GM18498 (cell line): ENCODE measurements at regions not wholly inside any gene's neighbourhood (a gene's known extent, or its start where the extent isn't known, plus 50 kb on each side); places are given as distances from the start of the nearest gene placed in this dataset.

Experiments used
- ATAC-seq: cut with Tn5 transposase; IDR thresholded peaks from one replicate; pipeline ENCODE4 v1.9.1; 2021; ENCODE audit warnings: mild to moderate bottlenecking, moderate library complexity; ENCODE audit not compliant: unreplicated experiment

- ATAC-seq, result no peak
Measured at GRCh38 chr15:95208071-95208470, 976.7 kb downstream of the MCTP2 start.

GRCh38 chr15:95208988-95209387, 977.6 kb downstream of the MCTP2 start:
- ATAC-seq, result no peak

GRCh38 chr15:95210436-95210981, 979.1 kb downstream of the MCTP2 start:
- no peak for ATAC-seq

- ATAC-seq, result no peak
Measured at GRCh38 chr15:95215017-95215416, 983.7 kb downstream of the MCTP2 start.

- no peak for ATAC-seq
Measured at GRCh38 chr15:95226835-95227234, 995.5 kb downstream of the MCTP2 start.

- ATAC-seq, result no peak
Measured at GRCh38 chr15:95227235-95227634, 995.9 kb downstream of the MCTP2 start.

GRCh38 chr15:95228856-95229555, 997.6 kb downstream of the MCTP2 start:
- ATAC-seq, result no peak

- no peak for ATAC-seq
Measured at GRCh38 chr15:95235033-95235432, 1003.7 kb downstream of the MCTP2 start.

- ATAC-seq, result no peak
Measured at GRCh38 chr15:95247071-95247984, 1016.0 kb downstream of the MCTP2 start.

- no peak for ATAC-seq
Measured at GRCh38 chr15:95249524-95249923, 1018.2 kb downstream of the MCTP2 start.

GRCh38 chr15:95252404-95252803, 1021.0 kb downstream of the MCTP2 start:
- no peak for ATAC-seq

- no peak for ATAC-seq
Measured at GRCh38 chr15:95254263-95254662, 1022.9 kb downstream of the MCTP2 start.

GRCh38 chr15:95259513-95259912, 1028.2 kb downstream of the MCTP2 start:
- ATAC-seq, result peak; percentile 69

- ATAC-seq, result peak; percentile 29
Measured at GRCh38 chr15:95259965-95260364, 1028.6 kb downstream of the MCTP2 start.

GRCh38 chr15:95260856-95261255, 1029.5 kb downstream of the MCTP2 start:
- no peak for ATAC-seq

GRCh38 chr15:95261546-95261945, 1030.2 kb downstream of the MCTP2 start:
- no peak for ATAC-seq

GRCh38 chr15:95261968-95262367, 1030.6 kb downstream of the MCTP2 start:
- no peak for ATAC-seq

- no peak for ATAC-seq
Measured at GRCh38 chr15:95262866-95263564, 1031.7 kb downstream of the MCTP2 start.

- no peak for ATAC-seq
Measured at GRCh38 chr15:95263751-95264150, 1032.4 kb downstream of the MCTP2 start.

- ATAC-seq, result no peak
Measured at GRCh38 chr15:95265419-95265997, 1034.1 kb downstream of the MCTP2 start.
